Osteoblast (primary cell): ENCODE measurements at regions not wholly inside any gene's neighbourhood (a gene's known extent, or its start where the extent isn't known, plus 50 kb on each side); places are given as distances from the start of the nearest gene placed in this dataset.

Source experiments
- DNase-seq: peaks from one replicate; pipeline ENCODE4 v3.0.0; 2011; ENCODE audit warnings: low spot score, mixed read lengths; ENCODE audit not compliant: insufficient read length; ENCODE audit errors: missing footprints
- H2AFZ ChIP-seq: 2 replicates; pipeline ENCODE4 v1.6.0; 2011; ENCODE audit warnings: mild to moderate bottlenecking, low read length
- H3K27ac ChIP-seq: 2 replicates; pipeline ENCODE4 v1.5.1; 2011; ENCODE audit warnings: mild to moderate bottlenecking, low read depth, low read length, moderate library complexity
- H3K27me3 ChIP-seq: 2 replicates; pipeline ENCODE4 v1.6.0; 2012; ENCODE audit warnings: mild to moderate bottlenecking, control low read depth, inconsistent platforms, low read length, moderate library complexity; ENCODE audit not compliant: insufficient read depth
- H3K36me3 ChIP-seq: 2 replicates; pipeline ENCODE4 v1.5.1; 2011; ENCODE audit warnings: mild to moderate bottlenecking, low read length, control low read depth, moderate library complexity; ENCODE audit not compliant: insufficient read depth
- H3K4me1 ChIP-seq: 2 replicates; pipeline ENCODE4 v1.5.1; 2011; ENCODE audit warnings: mild to moderate bottlenecking, low read length, control low read depth, moderate library complexity; ENCODE audit not compliant: insufficient read depth
- H3K4me2 ChIP-seq: 2 replicates; pipeline ENCODE4 v1.6.0; 2011; ENCODE audit warnings: mild to moderate bottlenecking, low read length; ENCODE audit not compliant: insufficient read depth
- H3K4me3 ChIP-seq: fragments of 200-600 bp; sonication (generic); 3 replicates; pipeline ENCODE4 v1.5.1; 2012; ENCODE audit warnings: mild to moderate bottlenecking, low read length, inconsistent platforms; ENCODE audit not compliant: insufficient read depth
- H3K79me2 ChIP-seq: 2 replicates; pipeline ENCODE4 v1.6.0; 2012; ENCODE audit warnings: mild to moderate bottlenecking, low read length, control low read depth, inconsistent platforms; ENCODE audit not compliant: insufficient read depth
- H3K9me3 ChIP-seq: 2 replicates; pipeline ENCODE4 v1.5.1; 2011; ENCODE audit warnings: low read depth, low read length, control low read depth
- H4K20me1 ChIP-seq: 2 replicates; pipeline ENCODE4 v1.6.0; 2012; ENCODE audit warnings: mild to moderate bottlenecking, low read length, control low read depth; ENCODE audit not compliant: insufficient read depth
- CTCF ChIP-seq: IDR thresholded peaks from 2 replicates; pipeline ENCODE4 v1.5.1; 2011; ENCODE audit warnings: mild to moderate bottlenecking, low read depth, low read length, moderate library complexity; ENCODE audit errors: extremely low read depth

DNA sequence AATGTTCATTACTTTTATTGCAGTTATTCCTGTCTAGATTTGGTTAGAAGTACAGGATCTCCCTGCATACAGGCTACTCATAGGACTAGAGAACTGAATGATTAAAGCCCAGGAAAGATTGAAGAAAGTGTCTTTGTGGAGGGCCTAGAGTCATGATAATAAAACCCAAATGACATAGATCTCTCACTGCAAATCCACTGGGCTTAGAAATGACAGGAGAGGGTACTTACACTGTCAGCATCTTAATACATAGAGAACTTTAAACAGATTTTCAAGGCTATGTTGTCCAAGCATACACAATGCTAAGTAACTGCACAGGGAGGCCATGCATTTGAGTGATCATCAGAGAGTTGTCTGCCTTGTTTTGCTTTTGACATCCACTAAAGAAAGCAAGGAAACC lies 383.8 kb upstream of the MAP3K7 start:
- H2AFZ ChIP-seq, result no peak overlapping the region
- H3K4me3 ChIP-seq, result no peak overlapping the region
- H4K20me1 ChIP-seq, result no peaks in the 10 kb centered on the region
- no peak overlapping the region for H3K27ac ChIP-seq
- no peak for TF ChIP-seq CTCF
- H3K9me3 ChIP-seq, result no peaks in the 10 kb centered on the region
- H3K4me2 ChIP-seq, result no peak overlapping the region
- DNase-seq, result no peak
- H3K27me3 ChIP-seq, result no peaks in the 10 kb centered on the region
- H3K79me2 ChIP-seq, result no peaks in the 10 kb centered on the region
- H3K4me1 ChIP-seq, result no peaks in the 10 kb centered on the region
- no peaks in the 10 kb centered on the region for H3K36me3 ChIP-seq

DNA sequence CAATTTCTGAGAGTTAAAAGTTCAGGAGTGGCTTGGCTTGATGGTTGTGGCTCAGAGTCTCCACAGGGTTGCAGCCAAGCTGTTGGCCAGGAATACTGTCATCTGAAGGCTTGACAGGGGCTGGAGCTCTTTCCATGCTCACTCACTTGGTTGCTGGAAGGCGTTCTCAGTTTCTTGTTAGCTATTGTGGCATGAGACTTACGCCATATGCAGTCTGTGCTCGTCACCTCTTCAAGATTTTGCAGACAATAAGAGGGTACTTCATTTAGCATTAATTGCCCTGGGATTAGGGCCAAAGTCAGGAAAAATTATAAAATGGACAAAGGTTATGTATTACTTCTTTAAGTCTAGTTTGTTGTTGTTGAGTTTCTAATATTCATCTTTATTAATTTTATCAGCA lies 380.6 kb upstream of the MAP3K7 start:
- H3K9me3 ChIP-seq, result no peaks in the 10 kb centered on the region

DNA sequence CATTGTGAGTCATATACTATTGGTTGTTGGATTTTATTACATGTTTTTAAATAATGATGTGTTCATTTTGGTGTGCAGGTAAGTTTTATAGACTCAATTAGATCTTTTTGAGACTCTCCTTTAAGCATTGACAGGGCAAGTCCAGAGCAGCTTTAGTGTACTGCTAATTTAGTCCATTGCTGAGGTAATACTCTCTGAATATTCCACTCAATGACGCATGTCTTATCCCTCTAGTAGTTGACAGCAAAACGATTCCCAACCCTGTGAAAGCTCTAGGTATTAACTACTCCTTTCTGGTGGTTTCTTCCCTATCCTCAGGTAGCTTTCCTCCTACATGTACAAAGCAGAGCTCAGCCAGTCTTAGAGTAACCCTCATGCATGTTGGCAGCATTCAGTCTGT lies 373.5 kb upstream of the MAP3K7 start:
- no peak for TF ChIP-seq CTCF
- Histone ChIP-seq H4K20me1 (no peaks in the 10 kb centered on the region), H3K4me3 (no peak overlapping the region), H3K79me2 (no peaks in the 10 kb centered on the region), H3K9me3 (no peaks in the 10 kb centered on the region), H3K27ac (no peak overlapping the region), H3K36me3 (no peaks in the 10 kb centered on the region), H3K4me1 (no peaks in the 10 kb centered on the region), H3K4me2 (no peak overlapping the region), H2AFZ (no peak overlapping the region), H3K27me3 (no peaks in the 10 kb centered on the region)
- no peak for DNase-seq

More for the DNA sequence above, 380.6 kb upstream of the MAP3K7 start:
- H3K27ac ChIP-seq, result no peak overlapping the region
- H2AFZ ChIP-seq, result no peak overlapping the region
- no peak for DNase-seq
- H3K79me2 ChIP-seq, result no peaks in the 10 kb centered on the region
- H3K27me3 ChIP-seq, result no peaks in the 10 kb centered on the region
- TF ChIP-seq CTCF, result no peak
- H3K36me3 ChIP-seq, result no peaks in the 10 kb centered on the region
- no peak overlapping the region for H3K4me2 ChIP-seq
- H4K20me1 ChIP-seq, result no peaks in the 10 kb centered on the region
- H3K4me1 ChIP-seq, result no peaks in the 10 kb centered on the region
- H3K4me3 ChIP-seq, result no peak overlapping the region

GRCh38 chr6:90955246-90955645 lies 368.4 kb upstream of the MAP3K7 start:
- no peak overlapping the region for H3K27ac ChIP-seq
- no peak overlapping the region for H3K4me2 ChIP-seq
- H3K4me3 ChIP-seq, result no peak overlapping the region
- H3K27me3 ChIP-seq, result no peaks in the 10 kb centered on the region
- no peaks in the 10 kb centered on the region for H3K36me3 ChIP-seq
- H2AFZ ChIP-seq, result no peak overlapping the region
- H3K79me2 ChIP-seq, result no peaks in the 10 kb centered on the region
- no peaks in the 10 kb centered on the region for H4K20me1 ChIP-seq
- TF ChIP-seq CTCF, result no peak
- no peaks in the 10 kb centered on the region for H3K4me1 ChIP-seq
- no peaks in the 10 kb centered on the region for H3K9me3 ChIP-seq
- DNase-seq, result no peak
